ENCODE measurements at regions not wholly inside any gene's neighbourhood (a gene's known extent, or its start where the extent isn't known, plus 50 kb on each side); places are given as distances from the start of the nearest gene placed in this dataset.

GRCh38 chr14:65286443-65286842, 126.1 kb upstream of the FUT8 start:
- TF ChIP-seq CTCF (IDR thresholded peaks at IDR 0.05) (no peak), POLR2A (IDR thresholded peaks at IDR 0.05) (no peak), POLR2AphosphoS5 (IDR thresholded peaks at IDR 0.05; ENCODE audit: insufficient read depth in 1 of 2, low read depth in 1 of 2) (no peak)
